A549 (cell line): ENCODE measurements at regions not wholly inside any gene's neighbourhood (a gene's known extent, or its start where the extent isn't known, plus 50 kb on each side); places are given as distances from the start of the nearest gene placed in this dataset.

ENCODE experiments used
- CTCF ChIP-seq: fragments of >200 bp; sonication (Bioruptor Twin); formaldehyde crosslinking; IDR thresholded peaks from 3 replicates; pipeline ENCODE4 v1.5.1; 2016
- MAFK ChIP-seq: fragments of 450-650 bp; IDR thresholded peaks from 2 replicates; pipeline ENCODE4 v1.6.1; 2014; ENCODE audit not compliant: partially characterized antibody

DNA sequence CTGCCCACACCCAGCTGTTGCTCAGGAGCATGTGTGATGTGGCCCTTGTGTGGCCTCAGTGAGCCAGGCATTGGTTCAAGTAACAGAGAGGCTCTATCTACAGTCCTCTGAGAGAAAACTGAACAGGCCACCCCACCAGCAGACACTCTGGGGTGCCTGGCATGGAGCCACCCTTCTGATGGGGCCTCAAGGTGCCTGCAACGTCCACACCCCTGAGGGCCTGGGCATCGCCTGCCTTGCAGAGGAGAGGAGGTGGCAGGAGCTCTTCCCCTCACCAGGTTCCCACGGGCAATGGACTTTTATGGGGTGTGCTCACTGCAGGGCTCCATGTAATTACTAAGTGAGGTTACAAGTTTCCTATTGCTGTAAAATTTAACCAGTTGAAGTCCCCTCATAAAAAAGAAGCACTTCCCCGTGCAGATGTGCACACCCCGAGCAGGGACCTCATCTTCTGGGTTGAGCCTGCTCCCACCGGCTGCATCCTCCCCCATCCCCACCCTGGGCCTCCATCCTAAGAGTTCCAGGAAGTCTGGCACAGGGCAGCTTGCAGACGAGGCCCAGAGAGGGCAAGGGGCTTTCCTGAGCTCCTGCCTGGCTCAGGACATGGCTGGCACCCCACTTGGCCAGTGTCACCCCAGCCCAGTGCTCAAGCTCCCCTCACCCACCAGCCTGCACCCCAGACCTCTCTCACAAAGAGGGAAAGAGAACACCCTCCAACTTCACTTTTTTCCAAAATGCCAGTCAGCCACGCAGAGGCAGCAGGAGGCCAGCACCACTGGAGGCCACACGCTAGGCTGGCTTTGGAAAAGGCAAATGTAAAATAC lies 270.4 kb upstream of the RTL1 start:
- no peak for TF ChIP-seq MAFK
- TF ChIP-seq CTCF, result no peak
